HEK293 (cell line): ENCODE measurements at regions not wholly inside any gene's neighbourhood (a gene's known extent, or its start where the extent isn't known, plus 50 kb on each side); places are given as distances from the start of the nearest gene placed in this dataset.

Source experiments
- BCL6B ChIP-seq: fragments of 450-650 bp; formaldehyde crosslinking; IDR thresholded peaks from 2 replicates; pipeline ENCODE4 v1.5.1; 2017; ENCODE audit warnings: missing biosample characterization, missing genetic modification characterization
- CTCF ChIP-seq: fragments of 450-650 bp; formaldehyde crosslinking; IDR thresholded peaks from 2 replicates; pipeline ENCODE4 v1.5.1; 2016; ENCODE audit warnings: missing biosample characterization, missing genetic modification characterization
- GLIS1 ChIP-seq: fragments of 450-650 bp; formaldehyde crosslinking; IDR thresholded peaks from 2 replicates; pipeline ENCODE4 v1.5.1; 2016; ENCODE audit warnings: missing biosample characterization, missing genetic modification characterization
- ZFP37 ChIP-seq: fragments of 450-650 bp; formaldehyde crosslinking; IDR thresholded peaks from 2 replicates; pipeline ENCODE4 v1.5.1; 2016; ENCODE audit warnings: missing biosample characterization, missing genetic modification characterization
- ZNF10 ChIP-seq: fragments of 450-650 bp; formaldehyde crosslinking; IDR thresholded peaks from 2 replicates; pipeline ENCODE4 v1.5.1; 2017; ENCODE audit warnings: missing biosample characterization, missing genetic modification characterization
- TF ChIP-seq, protein P1 (sequence below): fragments of 450-650 bp; formaldehyde crosslinking; IDR thresholded peaks from 2 replicates; pipeline ENCODE4 v1.5.1; 2016; ENCODE audit warnings: missing biosample characterization, missing genetic modification characterization

DNA sequence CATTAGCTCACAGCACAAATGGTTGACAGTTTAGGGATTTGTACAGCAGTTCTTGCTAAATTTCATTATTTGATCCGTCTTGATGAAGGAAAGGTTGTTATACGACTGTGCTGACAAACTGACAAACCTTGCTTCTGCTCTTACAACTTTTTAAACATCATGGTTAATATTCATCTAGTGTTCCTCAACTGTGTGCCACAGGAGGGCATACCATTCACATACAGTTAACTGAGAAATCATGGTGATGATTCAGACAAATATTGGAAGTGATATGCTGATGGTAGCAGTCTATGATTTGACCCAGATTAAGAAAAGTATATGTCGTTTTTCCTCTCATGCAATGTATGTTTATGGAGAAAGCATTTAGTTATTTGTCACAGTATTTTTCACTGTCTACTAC, 129.8 kb upstream of the FSIP2 start:
- TF ChIP-seq CTCF (no peak), ZNF10 (tag by site-specific recombination) (no peak), GLIS1 (tag by site-specific recombination) (no peak), ZFP37 (tag by site-specific recombination) (no peak), BCL6B (tag by site-specific recombination) (no peak)
- TF ChIP-seq, protein P1, sequence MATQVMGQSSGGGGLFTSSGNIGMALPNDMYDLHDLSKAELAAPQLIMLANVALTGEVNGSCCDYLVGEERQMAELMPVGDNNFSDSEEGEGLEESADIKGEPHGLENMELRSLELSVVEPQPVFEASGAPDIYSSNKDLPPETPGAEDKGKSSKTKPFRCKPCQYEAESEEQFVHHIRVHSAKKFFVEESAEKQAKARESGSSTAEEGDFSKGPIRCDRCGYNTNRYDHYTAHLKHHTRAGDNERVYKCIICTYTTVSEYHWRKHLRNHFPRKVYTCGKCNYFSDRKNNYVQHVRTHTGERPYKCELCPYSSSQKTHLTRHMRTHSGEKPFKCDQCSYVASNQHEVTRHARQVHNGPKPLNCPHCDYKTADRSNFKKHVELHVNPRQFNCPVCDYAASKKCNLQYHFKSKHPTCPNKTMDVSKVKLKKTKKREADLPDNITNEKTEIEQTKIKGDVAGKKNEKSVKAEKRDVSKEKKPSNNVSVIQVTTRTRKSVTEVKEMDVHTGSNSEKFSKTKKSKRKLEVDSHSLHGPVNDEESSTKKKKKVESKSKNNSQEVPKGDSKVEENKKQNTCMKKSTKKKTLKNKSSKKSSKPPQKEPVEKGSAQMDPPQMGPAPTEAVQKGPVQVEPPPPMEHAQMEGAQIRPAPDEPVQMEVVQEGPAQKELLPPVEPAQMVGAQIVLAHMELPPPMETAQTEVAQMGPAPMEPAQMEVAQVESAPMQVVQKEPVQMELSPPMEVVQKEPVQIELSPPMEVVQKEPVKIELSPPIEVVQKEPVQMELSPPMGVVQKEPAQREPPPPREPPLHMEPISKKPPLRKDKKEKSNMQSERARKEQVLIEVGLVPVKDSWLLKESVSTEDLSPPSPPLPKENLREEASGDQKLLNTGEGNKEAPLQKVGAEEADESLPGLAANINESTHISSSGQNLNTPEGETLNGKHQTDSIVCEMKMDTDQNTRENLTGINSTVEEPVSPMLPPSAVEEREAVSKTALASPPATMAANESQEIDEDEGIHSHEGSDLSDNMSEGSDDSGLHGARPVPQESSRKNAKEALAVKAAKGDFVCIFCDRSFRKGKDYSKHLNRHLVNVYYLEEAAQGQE (tag by site-specific recombination): no peak
